SK-N-MC (cell line): ENCODE measurements at regions not wholly inside any gene's neighbourhood (a gene's known extent, or its start where the extent isn't known, plus 50 kb on each side); places are given as distances from the start of the nearest gene placed in this dataset.

Experiments
- EZH2 ChIP-seq: fragments of 200-600 bp; sonication (generic); IDR thresholded peaks from one replicate; pipeline ENCODE4 v1.6.1; 2017; ENCODE audit warnings: antibody characterized with exemption
- POLR2AphosphoS5 ChIP-seq: IDR thresholded peaks from 2 replicates; pipeline ENCODE4 v1.6.1; 2012; ENCODE audit warnings: mild to moderate bottlenecking, low read depth, low read length, borderline replicate concordance

DNA sequence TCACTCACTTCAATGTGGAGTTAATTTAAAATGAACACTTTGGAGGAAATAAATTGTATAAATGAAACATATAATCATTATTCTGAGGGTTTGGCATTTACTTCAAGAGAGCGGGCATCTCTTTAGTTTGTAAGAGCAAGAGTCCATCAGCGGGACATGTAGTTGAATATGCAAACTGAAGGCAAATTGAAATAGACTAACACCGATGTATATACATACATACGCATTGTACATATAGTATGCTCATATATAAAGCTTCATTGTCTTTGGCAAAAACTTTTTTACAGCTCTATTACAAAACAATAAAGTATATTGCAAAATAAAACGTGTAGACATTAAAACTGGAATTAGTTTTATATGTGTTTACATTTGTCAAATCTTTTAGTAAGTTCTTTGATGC, 328.9 kb downstream of the LTN1 start:
- no peak for TF ChIP-seq EZH2
- TF ChIP-seq POLR2AphosphoS5: no peak
